Ovary (tissue), 3 donors: ENCODE measurements at regions not wholly inside any gene's neighbourhood (a gene's known extent, or its start where the extent isn't known, plus 50 kb on each side); places are given as distances from the start of the nearest gene placed in this dataset.

Experiments
- CTCF ChIP-seq, 3 donors: fragments of 450-650 bp in 2 of 3; fragments of 200-600 bp in 1 of 3; IDR thresholded peaks; one replicate each; pipeline versions ENCODE4 v1.5.1 to v1.8.0; 2016 to 2022; ENCODE audit warnings: antibody characterized with exemption in 3 of 3, mild to moderate bottlenecking in 1 of 3
- EP300 ChIP-seq: sonication (generic); formaldehyde crosslinking; IDR thresholded peaks from one replicate; pipeline ENCODE4 v1.6.1; 2017; ENCODE audit warnings: antibody characterized with exemption
- donor health status: DM: no; HTN: no; CAD: no.

DNA sequence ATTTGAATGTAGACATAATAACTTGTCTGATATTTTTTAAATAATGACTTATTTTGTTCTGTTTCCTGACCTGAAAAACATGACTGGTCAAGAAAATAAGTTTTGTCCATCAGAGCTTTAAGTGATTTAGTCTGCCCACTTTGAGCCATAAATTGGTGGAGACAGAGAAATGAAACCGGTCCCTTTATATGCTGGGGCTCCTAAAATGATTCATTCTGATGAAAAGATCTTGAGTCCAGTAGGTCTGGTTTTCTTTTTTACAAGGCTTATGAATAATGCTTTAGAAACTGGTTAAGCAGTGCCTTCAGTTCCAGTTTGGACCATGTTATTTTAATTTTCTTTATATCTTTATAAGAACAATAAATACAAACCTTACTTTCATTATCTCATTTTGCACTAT, 293.2 kb downstream of the DIPK2A start:
- TF ChIP-seq CTCF (IDR thresholded peaks at IDR 0.05) (no peak), EP300 (no peak)
